ENCODE measurements at regions not wholly inside any gene's neighbourhood (a gene's known extent, or its start where the extent isn't known, plus 50 kb on each side); places are given as distances from the start of the nearest gene placed in this dataset.

GRCh38 chr6:71737953-71738352 lies 148.4 kb upstream of the RIMS1 start:
- no peak for TF ChIP-seq CTCF (IDR thresholded peaks at IDR 0.05; ENCODE audit: low read depth, low read length, missing input control)
- no peak for TF ChIP-seq NR2F2 (IDR thresholded peaks at IDR 0.05)
- TF ChIP-seq MAX (IDR thresholded peaks at IDR 0.05), result no peak
- no peak for TF ChIP-seq FOXA1 (IDR thresholded peaks at IDR 0.05)
- no peak for TF ChIP-seq REST (IDR thresholded peaks at IDR 0.05)
- no peak for TF ChIP-seq TAF1 (conservative IDR thresholded peaks at IDR 0.05)
- TF ChIP-seq YY1 (IDR thresholded peaks at IDR 0.05), result no peak

All from liver (tissue), 3 donors.